ENCODE measurements at regions not wholly inside any gene's neighbourhood (a gene's known extent, or its start where the extent isn't known, plus 50 kb on each side); places are given as distances from the start of the nearest gene placed in this dataset.

GRCh38 chr7:34539003-34539402, 119.0 kb upstream of the NPSR1 start:
- ATAC-seq (no peak), FAIRE-seq (no peak), DNase-seq (ENCODE audit: extremely low read depth in 1 of 4, low spot score in 3 of 4) (no peak)
- Histone ChIP-seq H3K4me2 (ENCODE audit: insufficient read depth, low read length) (no peak overlapping the region), H3K9ac (ENCODE audit: insufficient read depth in 1 of 2, low read depth in 2 of 2, low read length in 2 of 2) (no peak overlapping the region), H3K9me1 (ENCODE audit: control insufficient read depth, insufficient read depth, low read length) (no peaks in the 10 kb centered on the region), H3K9me3 (replicated peaks; ENCODE audit: control insufficient read depth, insufficient read depth, low read depth, low read length) (no peaks in the 10 kb centered on the region), H3K4me1 (replicated peaks in 1 of 2; ENCODE audit: control insufficient read depth in 2 of 2, insufficient read depth in 2 of 2, low read length in 2 of 2) (no peaks in the 10 kb centered on the region), H3K36me3 (ENCODE audit: control insufficient read depth, insufficient read depth, low read length) (no peaks in the 10 kb centered on the region), H3K4me3 (no peak overlapping the region), H3K27ac (ENCODE audit: extremely low read depth, low read depth, low read length) (no peak overlapping the region), H3K27me3 (ENCODE audit: control insufficient read depth in 2 of 2, insufficient read depth in 2 of 2, low read length in 2 of 2) (no peaks in the 10 kb centered on the region), H3K79me2 (ENCODE audit: control insufficient read depth, insufficient read depth, low read length) (no peaks in the 10 kb centered on the region), H2AFZ (ENCODE audit: low read depth, low read length) (no peak overlapping the region), H4K20me1 (replicated peaks; ENCODE audit: control insufficient read depth, insufficient read depth, low read length) (no peaks in the 10 kb centered on the region)
- CTCF ChIA-PET (ENCODE audit: low intra/inter-chr PET ratio): no interaction called here
- TF ChIP-seq ZNF445 (CRISPR knock-in tag; IDR thresholded peaks at IDR 0.05; ENCODE audit: low read depth) (no peak), PHF20 (IDR thresholded peaks at IDR 0.05; ENCODE audit: partially characterized antibody) (no peak), HDAC8 (tag; IDR thresholded peaks at IDR 0.05) (no peak), SNRNP70 (optimal IDR thresholded peaks at IDR 0.05; ENCODE audit: low read depth, low read length) (no peak), MAFG (tag; conservative IDR thresholded peaks at IDR 0.05) (no peak), GABPA (tag; conservative IDR thresholded peaks at IDR 0.05; ENCODE audit: low read depth) (no peak), TEAD1 (CRISPR knock-in tag; IDR thresholded peaks at IDR 0.05) (no peak), KLF16 (IDR thresholded peaks at IDR 0.05) (no peak), SPI1 (IDR thresholded peaks at IDR 0.05; ENCODE audit: borderline replicate concordance, low read depth, low read length) (no peak), XRCC5 (IDR thresholded peaks at IDR 0.05; ENCODE audit: low read depth, low read length) (no peak), GATA2 (CRISPR knock-in tag; IDR thresholded peaks at IDR 0.05) (no peak), NONO (IDR thresholded peaks at IDR 0.05; ENCODE audit: low read depth in 2 of 2, low read length in 1 of 2) (no peak), ZNF551 (CRISPR knock-in tag; IDR thresholded peaks at IDR 0.05) (no peak), ZBTB26 (CRISPR knock-in tag; IDR thresholded peaks at IDR 0.05) (no peak), NR2C1 (IDR thresholded peaks at IDR 0.05) (no peak), NR2C1 (tag; IDR thresholded peaks at IDR 0.05) (no peak), ZNF707 (CRISPR knock-in tag; conservative IDR thresholded peaks at IDR 0.05) (no peak)
- no CpG with 5 or more reads among the region's 1 CpG for WGBS (ENCODE audit: insufficient coverage, low coverage, missing lambda C conversion rate)
- no TSS peak for BruUV-seq (replicated peaks)
- in situ Hi-C loops (cut with MboI): no loop called here
- POLR2A ChIA-PET: no interaction called here
- intact Hi-C loops (cut with micrococcal nuclease): no loop called here
